ENCODE measurements at regions not wholly inside any gene's neighbourhood (a gene's known extent, or its start where the extent isn't known, plus 50 kb on each side); places are given as distances from the start of the nearest gene placed in this dataset.
A peak's percentile ranks its signal among the peaks of the same experiment; 100 is the strongest.

DNA sequence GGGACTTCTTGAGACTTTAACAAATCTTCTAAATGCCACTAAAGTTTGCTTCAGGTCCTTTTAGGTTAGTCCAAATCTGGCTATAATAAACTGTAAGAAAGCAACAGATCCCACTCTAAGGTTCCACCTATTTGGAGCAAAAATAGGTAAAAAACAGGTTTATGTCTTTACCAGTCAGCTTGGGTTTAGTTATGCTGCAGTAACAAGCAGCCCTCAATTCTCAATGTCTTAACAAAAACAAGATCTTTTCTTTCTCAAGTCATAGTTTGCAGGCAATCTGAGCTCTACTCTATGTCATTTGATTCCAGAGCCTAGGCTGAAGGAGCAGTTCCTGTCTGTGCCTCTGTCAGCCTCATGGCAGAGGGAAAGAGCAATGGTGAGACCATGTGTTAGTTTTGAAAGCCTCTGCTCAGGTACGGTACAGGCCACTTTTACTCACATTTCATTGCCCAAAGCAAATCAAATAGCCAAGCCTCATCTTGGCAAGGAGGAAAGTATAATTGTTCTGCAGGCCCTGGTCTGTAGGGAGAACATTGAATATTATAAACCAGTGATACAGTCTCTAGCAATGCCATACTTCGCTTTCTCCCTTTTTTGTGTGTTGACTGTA lies 108.6 kb downstream of the CD83 start:
- WGBS, 2 donors: 93 to 97% methylated on average over 2 of the region's 2 CpGs
- DNase-seq (no peak), ATAC-seq (no peak)
- Histone ChIP-seq H3K4me3 (no peak overlapping the region), H3K4me1 (peaks cover 7% of the 10 kb centered on the region), H3K36me3 (replicated peaks in 1 of 2; ENCODE audit: insufficient read depth in 1 of 2, low read depth in 2 of 2) (no peaks in the 10 kb centered on the region), H3K27ac (no peak overlapping the region), H3K27me3 (no peaks in the 10 kb centered on the region), H3K9me3 (no peaks in the 10 kb centered on the region)
- no peak for TF ChIP-seq POLR2A (IDR thresholded peaks at IDR 0.05)
- TF ChIP-seq, protein P1, sequence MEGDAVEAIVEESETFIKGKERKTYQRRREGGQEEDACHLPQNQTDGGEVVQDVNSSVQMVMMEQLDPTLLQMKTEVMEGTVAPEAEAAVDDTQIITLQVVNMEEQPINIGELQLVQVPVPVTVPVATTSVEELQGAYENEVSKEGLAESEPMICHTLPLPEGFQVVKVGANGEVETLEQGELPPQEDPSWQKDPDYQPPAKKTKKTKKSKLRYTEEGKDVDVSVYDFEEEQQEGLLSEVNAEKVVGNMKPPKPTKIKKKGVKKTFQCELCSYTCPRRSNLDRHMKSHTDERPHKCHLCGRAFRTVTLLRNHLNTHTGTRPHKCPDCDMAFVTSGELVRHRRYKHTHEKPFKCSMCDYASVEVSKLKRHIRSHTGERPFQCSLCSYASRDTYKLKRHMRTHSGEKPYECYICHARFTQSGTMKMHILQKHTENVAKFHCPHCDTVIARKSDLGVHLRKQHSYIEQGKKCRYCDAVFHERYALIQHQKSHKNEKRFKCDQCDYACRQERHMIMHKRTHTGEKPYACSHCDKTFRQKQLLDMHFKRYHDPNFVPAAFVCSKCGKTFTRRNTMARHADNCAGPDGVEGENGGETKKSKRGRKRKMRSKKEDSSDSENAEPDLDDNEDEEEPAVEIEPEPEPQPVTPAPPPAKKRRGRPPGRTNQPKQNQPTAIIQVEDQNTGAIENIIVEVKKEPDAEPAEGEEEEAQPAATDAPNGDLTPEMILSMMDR (IDR thresholded peaks at IDR 0.05): no peak
- intact Hi-C loops (cut with DNase I): no loop called here

DNA sequence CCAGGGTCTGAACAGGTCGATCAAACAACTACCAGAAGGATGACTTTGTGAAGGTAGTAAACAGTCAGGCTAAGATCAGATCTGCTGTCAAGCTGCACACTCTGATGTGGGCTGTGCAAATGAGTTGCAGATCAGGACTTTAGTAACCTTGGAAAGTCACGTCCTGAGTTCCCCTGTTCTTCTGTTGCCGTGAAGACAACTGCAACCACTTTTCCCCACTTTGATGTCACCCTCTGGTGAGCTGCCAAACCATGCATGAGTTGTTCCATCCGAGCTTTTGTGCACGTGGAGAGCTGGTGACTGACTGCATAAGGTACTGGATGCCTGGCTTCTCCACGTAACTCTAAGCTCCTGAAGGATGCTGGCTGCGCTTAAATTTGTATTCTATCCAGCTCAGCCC lies 111.0 kb downstream of the CD83 start:
- 58 to 62% methylated on average over 7 of the region's 7 CpGs for WGBS, 2 donors
- intact Hi-C loops (cut with DNase I): no loop called here
- Histone ChIP-seq H3K27me3 (no peaks in the 10 kb centered on the region), H3K9me3 (no peaks in the 10 kb centered on the region), H3K4me1 (peaks cover 18% of the 10 kb centered on the region), H3K4me3 (no peak overlapping the region), H3K36me3 (replicated peaks in 1 of 2; ENCODE audit: insufficient read depth in 1 of 2, low read depth in 2 of 2) (no peaks in the 10 kb centered on the region), H3K27ac (no peak overlapping the region)
- ATAC-seq: no peak
- peak in 3 of 4 donors; percentile 14 to 25 (median 25) for DNase-seq
- TF ChIP-seq, protein P1 (IDR thresholded peaks at IDR 0.05): no peak
- TF ChIP-seq POLR2A (IDR thresholded peaks at IDR 0.05): no peak

DNA sequence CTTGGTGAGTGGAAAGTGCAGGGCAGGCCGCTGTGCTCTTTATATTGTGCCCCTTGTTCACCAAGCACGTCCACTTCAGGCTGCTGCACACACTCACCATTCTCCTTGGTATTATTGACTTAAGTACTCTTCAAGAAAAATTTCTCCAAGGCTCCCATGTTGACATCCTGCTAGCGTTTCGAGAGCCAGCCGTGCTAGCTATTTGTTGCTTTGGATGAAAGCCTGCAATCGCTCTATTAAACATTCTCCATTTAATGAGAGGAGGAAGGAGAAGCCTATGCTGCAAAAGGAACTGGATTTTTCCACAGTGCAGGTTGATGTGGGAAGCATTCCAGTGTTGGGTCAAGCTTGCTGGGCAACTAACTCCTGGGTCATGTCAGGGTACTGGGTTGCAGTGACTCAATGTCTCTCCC lies 113.5 kb downstream of the CD83 start:
- H3K4me1 ChIP-seq: peaks cover 18% of the 10 kb centered on the region
- DNase-seq (peak in 2 of 4 donors; percentile 22 to 30), ATAC-seq (peak; percentile 66)
- H3K9me3 ChIP-seq: no peaks in the 10 kb centered on the region
- no peaks in the 10 kb centered on the region for H3K36me3 ChIP-seq (replicated peaks in 1 of 2; ENCODE audit: insufficient read depth in 1 of 2, low read depth in 2 of 2)
- intact Hi-C loops (cut with DNase I): no loop called here
- TF ChIP-seq, protein P1 (IDR thresholded peaks at IDR 0.05): no peak
- no peak for TF ChIP-seq POLR2A (IDR thresholded peaks at IDR 0.05)
- WGBS, 2 donors: 64 to 69% methylated on average over 6 of the region's 6 CpGs
- peak overlapping the region in 1 of 4 donors; percentile 50 for H3K27ac ChIP-seq
- no peaks in the 10 kb centered on the region for H3K27me3 ChIP-seq
- no peak overlapping the region for H3K4me3 ChIP-seq

DNA sequence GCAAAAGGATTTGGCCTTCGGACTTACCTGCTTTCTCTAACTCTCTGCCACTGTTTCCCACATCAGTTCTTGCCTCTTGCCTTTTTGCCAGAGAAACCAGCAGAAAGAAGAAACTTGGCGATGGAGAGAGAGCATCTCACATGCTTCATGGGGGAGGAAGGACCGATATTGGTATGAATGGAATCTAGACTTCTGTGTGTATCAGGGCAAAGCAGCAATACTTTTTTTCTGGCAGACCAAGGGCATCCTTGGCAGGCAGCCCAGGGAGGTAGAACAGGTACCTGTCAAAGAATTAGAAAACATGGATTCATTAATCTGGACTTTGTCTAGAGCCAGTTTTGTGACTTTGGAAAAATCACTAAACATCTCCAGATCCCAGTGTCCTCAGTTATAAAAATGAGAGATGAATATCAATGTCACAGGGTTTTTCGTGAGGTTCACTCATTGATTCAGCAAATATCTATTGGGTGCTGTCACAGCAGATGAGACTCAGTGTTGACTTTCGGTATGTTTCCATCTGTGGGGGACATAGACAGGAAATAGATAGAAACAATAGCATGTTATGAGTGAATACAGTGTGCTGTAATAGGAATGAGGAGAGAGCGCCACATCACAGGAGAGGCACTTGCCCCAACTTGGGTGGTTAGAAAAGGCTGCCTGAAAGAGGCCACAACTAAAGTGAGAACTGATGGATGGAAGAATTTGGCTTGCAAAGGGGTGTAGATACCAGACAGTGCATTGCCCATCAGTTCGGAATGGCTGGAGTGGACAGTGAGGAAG lies 114.1 kb downstream of the CD83 start:
- DNase-seq (peak in 3 of 4 donors; percentile 22 to 57 (median 45)), ATAC-seq (peak; percentile 35)
- Histone ChIP-seq H3K4me3 (no peak overlapping the region), H3K27me3 (no peaks in the 10 kb centered on the region), H3K27ac (peak overlapping the region in 1 of 4 donors; percentile 50), H3K4me1 (peaks cover 18% of the 10 kb centered on the region), H3K9me3 (no peaks in the 10 kb centered on the region), H3K36me3 (replicated peaks in 1 of 2; ENCODE audit: insufficient read depth in 1 of 2, low read depth in 2 of 2) (no peaks in the 10 kb centered on the region)
- 57 to 62% methylated on average over 7 of the region's 7 CpGs for WGBS, 2 donors
- TF ChIP-seq, protein P1 (IDR thresholded peaks at IDR 0.05): no peak
- TF ChIP-seq POLR2A (IDR thresholded peaks at IDR 0.05): no peak
- intact Hi-C loops (cut with DNase I): no loop called here

Measured in body of pancreas (tissue), 4 donors.